NCI-H510A (cell line): ENCODE measurements at regions not wholly inside any gene's neighbourhood (a gene's known extent, or its start where the extent isn't known, plus 50 kb on each side); places are given as distances from the start of the nearest gene placed in this dataset.
A peak's percentile ranks its signal among the peaks of the same experiment; 100 is the strongest.
"Not testable (repeated sequence)": the region's sequence is repeated elsewhere in the genome, so short reads cannot be mapped to it uniquely, and the experiment has no call there.

ENCODE experiments used
- DNase-seq: peaks from one replicate; lab custom pipeline; 2025; lab: John Stamatoyannopoulos, UW

DNA sequence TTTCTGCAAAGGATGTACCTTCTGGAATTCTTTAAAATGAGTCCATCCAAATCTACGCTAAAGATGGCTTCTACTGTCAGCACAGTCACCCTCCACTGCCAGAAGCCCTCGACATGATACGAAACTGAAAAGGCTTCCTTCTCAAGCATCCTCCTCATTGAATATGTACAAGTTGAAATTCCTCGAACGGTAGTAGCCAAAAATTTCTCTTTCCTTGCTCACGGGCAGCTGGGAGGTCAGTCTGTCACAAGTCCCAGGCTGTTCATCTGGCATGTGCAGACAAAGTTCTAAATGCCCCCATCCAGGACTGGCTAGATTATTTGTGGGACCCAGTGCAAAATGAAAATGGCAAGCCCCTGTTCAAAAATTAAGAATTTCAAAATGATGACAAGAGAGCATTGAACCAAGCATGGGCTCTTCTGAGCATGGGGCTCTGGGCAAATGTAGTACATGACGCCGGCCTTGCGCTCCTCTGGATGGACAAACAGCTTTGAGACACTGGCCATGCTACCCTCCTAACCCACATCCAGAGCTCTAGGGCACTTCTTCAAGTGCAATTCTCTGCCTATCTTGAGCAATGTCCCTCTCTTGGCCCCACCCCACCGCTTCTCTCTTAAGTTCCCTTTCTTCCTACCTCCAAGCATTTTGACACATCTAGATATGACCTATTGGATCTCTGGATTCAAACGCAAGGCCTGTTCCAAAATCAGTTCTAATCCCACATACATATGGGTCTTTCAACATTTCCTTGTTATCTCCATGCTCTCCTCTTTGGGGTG lies 78.9 kb upstream of the FLT1 start:
- DNase-seq, result no peak

DNA sequence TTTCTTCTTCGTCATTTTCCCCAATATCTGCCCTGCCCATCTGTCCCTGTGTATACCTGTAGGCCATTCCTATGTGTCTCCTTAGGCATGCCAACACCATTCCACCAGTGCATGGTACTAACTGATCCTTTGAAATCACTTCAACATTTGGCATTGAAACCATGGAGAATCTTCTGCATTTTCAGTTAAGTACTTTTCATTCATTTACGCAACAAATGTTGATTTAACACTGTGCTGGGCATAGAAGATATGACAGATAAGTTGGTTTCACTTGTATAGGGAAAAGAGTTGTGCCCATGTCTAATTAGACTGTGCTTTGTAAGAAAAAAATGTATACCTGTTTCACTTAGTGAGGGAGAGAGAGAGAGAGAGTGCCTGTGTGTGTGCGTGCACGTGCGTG lies 77.9 kb upstream of the FLT1 start:
- DNase-seq, result no peak

DNA sequence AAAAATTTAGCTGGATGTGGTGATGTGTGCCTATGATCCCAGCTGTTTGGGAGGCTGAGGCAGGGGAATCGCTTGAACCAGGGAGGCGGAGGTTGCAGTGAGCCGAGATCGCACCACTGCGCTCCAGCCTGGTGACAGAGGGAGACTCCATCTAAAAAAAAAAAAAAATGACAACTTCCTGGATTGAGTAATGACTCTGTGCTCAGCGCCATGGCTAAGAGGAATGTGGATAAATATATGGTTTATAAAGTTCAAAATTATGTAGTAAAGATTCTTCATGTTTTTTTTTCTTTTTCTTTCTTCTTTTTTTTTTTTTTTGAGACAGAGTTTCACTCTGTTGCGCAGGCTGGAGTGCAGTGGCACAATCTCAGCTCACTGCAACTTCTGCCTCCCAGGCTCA lies 75.4 kb upstream of the FLT1 start:
- not testable (repeated sequence) for DNase-seq

DNA sequence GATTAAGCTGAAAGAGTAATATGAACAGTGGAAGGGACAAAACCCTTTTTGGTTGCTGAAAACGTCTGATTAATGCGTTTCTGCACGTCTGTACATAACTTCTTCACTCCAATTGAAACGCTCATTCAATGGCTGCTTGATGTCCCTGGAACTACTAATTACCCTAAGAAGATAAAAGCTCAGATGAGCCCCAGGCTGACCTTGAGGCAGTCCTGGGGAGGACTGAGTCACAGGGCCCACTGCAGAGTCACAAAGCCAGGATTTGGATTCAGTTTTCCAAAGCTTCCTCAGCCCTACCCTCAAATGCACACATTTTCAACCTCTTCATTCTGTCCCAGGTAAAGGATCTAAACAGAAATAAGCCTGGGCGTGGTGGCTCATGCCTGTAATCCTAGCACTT lies 75.0 kb upstream of the FLT1 start:
- no peak for DNase-seq

DNA sequence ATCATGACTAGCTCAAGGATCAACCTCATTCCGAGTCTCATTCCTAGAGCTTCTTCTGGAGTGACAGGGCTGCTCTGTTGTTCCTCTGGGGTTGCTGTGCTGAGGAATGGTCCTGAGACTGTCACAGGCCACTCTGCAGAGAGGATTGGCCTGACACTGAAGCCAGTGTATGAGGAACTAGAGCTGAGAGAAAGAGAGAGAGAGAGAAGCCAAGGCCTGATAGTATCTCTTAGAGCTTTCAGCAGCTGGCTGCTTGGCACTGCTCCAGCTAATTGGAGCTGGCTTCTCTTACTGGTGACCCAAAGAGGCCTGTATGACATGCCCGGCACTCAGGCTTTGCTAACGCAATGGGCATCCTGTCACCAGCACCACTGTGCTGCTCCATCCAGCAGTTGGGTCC lies 73.4 kb upstream of the FLT1 start:
- DNase-seq, result peak; percentile 68

DNA sequence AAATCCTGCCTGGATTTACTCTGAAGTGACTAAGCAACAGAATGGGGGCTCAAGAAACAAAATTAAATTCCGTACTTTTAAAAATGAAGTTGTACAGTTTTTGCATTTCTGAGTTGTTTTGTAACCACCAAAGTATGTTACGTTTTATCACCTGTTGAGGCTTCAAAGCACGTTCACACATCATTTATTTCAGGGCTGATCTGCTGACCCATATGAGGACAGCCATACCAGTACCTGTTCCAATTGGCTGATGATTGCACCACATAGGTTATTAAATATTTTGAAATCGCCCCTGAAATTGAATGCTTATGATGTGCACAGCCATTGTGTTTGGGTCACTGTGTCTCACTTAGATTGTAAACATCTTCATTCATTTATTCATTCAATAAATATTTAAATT lies 72.0 kb upstream of the FLT1 start:
- no peak for DNase-seq

DNA sequence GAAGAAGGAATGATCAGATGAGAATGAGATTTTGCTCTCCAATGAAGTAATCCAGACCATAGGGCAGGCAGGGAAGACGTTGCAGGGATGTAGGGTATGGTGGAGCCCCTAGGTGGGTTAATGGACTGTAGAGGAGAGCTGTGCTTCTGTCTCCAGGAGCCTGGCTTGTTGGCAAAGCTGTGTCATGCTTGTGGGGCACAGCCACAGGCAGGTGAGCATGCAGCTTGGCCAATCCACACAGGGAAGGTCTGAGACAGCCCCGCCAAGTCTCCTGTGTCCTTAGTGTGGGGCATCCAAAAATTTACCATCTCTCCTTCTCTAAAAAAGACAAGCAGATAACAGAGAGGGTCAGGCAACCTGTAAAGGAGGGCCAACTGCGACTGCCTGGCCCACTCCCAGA lies 71.4 kb upstream of the FLT1 start:
- DNase-seq, result no peak

DNA sequence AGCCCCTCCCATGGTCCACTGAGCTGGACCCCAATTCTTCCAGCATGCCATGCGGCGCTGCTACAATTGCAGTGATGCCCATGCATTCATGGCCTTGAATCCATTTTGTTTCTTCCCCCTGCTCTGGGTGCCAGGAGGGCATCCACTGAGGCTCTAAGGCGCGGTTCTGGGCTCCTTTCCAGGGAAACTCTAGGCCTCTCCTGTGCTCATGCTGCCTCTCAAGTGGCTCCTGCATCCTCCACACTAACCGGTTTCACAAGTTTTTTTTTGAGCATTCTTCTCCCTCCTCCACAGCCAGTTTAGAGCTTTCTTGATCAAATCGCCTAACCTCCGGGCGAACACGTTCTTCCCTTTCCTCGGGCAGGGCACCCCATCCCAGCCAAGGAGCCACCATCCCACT lies 69.1 kb upstream of the FLT1 start:
- DNase-seq, result peak; percentile 31

DNA sequence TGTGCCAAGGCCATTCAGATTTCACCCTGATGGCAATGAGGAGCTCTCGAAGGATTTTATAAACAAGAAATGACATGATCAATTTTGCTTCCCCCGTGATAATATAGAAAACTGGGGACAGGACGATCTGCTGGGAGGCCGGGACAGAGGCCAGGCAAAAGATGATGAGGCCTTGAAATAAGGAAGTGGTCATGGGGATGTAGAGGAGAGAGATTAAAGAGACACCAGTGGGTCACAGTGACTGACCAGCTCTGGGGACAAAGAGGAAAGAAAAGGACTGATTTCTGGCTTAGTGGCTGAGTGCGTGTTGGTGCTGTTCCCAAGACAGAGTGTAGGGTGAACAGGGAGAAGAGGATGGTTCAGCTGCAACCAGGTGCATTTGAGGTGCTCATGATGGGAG lies 68.7 kb upstream of the FLT1 start:
- DNase-seq, result no peak

DNA sequence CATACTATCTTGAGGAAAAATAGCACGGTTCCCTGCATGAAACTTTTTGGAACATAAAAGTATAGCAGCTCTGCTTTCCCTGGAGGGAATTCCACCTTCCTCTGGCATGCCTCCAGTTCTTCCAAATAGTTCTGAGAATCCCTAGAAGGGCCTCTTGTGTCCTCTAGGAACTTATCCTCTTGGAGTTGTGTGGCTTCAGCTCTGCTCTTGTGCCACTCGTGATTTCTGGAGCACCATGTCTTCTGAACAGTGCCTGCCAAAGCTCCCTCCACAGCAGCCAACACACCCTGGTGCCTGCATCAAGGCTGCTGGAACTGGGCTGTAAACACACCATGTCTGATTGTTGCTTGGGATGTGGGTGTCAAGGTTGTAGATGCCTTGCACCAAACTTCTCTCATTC lies 65.7 kb upstream of the FLT1 start:
- DNase-seq, result no peak

DNA sequence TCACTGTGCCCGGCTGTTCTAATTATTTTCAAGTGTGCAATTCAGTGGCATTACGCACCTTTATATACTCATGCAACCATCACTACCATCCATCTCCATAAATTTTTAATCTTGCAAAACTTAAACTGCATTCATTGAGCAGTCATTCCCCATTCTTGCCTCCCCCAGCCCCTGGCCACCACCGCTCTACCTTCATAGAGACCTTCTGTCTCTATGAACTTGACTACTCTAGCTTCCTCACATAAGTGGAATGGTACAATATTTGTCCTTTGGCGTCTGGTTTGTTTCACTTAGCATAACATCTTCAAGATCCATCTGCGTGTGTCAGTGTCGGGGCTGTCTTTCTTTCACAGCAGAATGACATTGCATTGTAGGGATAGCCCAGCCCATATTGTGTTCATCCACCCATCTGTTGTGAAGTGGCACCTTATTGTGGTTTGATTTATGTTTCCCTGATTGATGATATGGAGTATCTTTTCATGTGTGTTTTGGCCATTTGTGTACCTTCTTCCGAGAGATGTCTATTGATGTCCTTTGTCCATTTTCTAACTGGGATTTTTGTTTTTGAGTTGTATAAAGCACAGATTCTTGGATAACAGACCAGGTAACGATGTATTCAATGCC lies 64.8 kb upstream of the FLT1 start:
- no peak for DNase-seq

DNA sequence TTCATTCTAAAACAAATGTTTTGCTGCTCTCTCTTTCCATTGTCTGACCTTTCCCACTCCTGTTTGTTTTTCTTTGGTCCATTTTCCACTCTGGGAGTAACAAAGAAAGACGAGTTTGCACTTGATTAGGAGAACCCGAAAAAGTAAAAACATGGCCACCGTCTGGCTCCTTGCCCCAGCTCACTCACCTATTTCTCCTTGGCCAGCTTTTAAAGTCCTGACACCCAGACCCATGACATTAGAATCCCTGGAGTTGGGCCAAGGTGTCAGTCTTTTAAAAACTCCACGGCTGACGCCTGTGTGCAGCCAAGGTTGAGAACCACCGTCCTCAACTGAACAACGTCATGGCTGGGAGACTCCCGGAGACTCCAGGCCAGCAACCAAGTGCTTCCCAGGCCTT lies 63.6 kb upstream of the FLT1 start:
- DNase-seq, result no peak

DNA sequence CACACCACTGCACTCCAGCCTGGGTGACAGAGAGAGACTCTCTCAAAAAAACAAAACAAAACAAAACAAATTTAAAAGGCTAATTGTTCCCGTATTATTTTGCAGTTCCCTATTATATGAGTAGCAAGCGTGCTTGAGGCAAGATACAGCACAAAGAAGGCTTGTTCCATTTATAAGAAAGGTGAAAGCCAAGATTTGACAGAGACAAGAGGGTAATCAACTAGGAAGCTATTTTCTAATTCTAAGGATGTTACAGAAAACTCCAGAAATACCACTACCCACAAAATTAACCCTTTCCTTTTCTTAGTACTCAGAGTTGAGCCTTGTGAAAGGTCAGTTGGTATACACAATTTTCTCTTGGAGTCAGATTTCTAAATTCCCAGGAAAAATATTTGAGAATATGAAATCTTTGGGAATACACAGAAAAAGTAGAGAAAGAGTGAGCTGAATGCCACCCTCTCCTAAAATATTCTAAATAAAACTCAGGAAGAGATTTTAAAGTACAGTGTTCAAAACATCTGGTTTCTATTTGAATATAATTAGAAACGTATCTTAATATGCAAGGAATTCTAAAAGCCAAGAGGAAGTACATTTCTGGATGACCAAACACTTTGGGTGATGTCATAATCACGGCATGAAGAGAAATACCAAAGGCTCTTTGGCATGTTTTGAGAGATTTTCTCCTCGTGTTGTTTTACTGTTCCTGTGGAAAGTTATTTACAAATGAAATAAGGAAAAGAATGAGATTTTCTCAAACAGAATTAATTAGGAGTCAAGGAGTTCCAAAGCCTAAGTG lies 63.0 kb upstream of the FLT1 start:
- no peak for DNase-seq

DNA sequence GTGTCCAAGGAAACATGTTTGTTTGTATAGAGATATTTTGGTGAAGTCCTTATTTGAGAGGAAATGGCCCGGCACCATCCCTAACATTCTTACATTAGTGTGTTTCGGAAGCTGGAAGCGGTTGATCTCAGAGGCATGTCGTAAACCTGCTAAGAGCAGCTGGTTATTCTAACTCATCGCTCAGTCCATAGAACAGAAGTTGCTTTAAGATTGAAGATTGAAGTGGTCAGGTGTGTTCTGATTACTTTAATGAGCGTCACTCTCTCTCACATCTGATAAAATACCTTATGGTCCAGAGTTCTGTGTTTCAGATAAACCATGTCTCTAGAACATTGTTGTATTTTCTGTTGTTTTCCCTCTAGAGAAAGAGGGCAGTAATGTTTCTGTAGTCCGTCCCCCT lies 60.2 kb upstream of the FLT1 start:
- no peak for DNase-seq

DNA sequence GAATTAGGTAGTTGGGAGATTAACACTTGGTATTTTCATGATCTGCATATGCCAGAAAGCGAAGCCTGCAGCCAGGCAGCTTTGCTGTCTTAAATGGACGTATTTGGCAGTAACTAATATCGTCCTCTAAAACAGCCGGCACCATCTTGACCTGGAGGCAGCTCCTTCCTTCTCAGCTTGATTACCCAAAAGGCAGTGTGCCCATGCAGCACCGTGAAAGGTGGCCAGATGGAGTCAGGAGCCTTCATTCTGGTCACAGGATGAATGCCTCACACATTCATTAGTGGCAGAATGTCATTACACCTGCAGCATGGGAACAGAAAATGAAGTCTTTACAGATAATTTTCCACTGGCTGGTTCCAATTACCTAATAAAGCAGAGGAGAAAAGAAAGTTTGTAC lies 59.0 kb upstream of the FLT1 start:
- DNase-seq, result no peak

DNA sequence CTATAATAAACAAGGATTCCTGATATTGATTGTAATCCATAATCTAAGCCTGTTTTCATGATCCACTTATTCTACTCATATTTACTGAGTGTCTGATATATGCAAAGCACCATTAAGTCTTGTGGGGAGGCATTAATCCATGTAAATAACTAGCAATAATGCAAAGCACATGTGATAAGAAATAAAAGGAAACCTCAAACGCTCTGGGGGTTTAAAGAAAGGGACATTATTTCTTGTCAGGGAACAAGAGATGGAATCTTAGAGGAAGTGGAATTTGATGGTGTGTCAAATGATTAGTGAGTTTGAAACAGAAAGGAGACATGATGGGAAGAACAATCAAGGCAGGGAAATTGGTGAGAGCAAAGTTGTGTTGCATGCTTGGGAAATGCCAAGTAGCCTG lies 57.4 kb upstream of the FLT1 start:
- DNase-seq, result no peak

DNA sequence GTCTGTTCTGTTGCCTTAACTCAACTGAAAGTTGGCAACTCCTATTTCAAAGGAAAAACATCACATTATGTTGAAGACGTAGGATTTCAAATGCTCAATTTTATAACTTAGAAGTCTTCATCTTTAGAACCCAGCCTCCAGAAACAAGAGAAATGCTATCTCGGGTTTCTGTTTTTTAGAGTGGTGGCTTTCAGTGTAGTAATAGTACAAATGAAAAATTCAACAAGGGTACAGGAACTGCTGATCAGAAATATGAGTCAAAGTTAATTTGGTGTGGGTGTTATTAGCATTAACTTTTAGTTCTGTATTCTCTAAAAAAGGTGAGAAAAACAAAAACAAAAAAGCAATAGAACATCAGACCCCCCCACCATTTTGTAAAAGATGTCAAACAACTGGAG lies 56.6 kb upstream of the FLT1 start:
- no peak for DNase-seq

DNA sequence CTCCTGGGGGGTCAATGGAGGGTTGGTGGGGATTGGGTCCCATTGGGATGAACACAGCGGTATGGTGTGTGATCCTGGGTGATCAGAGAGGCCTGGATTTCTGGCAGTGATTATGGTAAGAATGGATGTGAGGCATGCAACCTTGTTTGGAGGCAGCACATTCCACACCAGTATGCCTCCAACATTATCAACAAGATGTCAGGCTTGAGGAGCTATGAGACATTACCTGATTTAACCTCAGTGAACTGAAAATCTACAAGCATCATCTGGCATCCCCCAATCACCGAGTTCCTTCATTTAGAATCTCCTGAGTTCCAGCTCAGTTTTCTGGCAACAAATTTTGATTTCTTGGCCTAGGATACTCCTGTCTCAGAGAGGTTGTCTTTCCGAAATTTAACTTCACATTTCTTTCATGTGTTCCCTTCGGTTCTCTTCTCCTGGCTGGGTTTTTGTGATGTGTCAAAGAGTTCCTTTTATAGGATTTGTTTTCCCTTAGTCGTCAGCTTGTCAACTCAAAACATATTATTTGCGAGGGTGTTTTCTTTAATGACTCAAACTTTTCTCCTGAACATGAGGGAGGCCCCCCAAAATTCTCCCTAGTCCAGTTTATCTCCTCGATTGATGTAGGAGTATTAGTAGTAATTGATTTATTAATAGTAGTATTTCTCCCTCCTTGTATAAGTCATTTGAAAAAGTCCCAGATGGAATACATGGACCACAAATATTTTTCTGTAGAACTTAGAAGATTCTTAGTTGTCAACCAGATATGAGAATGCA lies 56.0 kb upstream of the FLT1 start:
- no peak for DNase-seq

DNA sequence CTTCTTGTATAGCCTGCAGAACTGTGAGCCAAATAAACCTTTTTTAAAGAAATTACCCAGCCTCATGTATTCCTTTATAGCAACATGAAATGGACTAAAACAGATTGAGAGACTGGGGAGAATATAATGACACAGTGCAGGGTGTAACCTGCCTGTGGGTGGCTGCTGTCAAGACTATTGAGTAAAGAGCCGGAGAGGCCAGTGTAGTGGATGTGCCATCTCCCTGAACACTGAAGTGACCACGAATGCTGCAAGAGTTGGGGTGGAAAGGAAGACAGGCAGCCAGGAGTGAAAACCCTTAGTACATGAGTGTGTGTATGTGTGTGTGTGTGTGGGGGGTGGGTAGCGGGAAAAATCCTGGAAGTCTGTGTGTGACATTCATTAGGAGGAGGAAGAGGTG lies 55.2 kb upstream of the FLT1 start:
- no peak for DNase-seq

DNA sequence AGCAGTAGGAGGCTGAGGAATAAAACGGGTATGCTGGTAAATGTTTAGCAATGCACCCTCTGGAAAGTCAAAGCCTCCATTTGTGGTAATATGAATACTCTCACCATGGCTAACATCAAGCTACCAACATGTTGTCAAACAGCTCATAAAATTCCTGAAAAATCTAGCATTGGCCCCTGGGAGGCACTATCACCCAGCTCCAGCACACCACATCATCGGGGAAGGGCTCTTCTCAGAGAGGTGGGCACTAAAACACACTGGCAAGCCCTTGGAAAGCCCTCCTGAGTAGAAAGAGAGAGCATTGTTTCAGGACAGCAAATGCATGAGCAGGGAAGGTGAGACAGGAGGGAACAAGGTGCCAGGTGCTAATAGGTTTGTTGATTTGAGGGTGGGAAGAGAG lies 53.9 kb upstream of the FLT1 start:
- no peak for DNase-seq

DNA sequence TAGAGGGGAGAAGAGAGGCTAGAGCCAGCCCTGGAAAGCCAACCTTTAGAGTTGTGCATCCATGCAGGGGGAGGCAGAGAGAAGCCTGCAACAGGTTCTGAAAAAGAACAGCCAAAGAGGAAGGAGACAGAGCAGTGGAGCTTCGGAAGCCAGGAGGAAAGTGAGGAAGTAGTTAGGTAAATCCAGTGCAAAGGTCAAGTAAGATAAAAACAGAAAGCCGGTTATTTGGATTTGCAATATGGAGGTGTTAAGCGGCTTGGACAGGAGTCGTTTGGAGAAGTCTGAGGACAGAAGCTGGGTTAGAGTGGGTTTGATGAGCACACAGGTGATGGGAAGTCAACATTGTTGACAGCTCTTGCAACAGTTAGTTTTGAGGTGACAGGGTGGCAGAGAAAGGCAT lies 53.5 kb upstream of the FLT1 start:
- no peak for DNase-seq

DNA sequence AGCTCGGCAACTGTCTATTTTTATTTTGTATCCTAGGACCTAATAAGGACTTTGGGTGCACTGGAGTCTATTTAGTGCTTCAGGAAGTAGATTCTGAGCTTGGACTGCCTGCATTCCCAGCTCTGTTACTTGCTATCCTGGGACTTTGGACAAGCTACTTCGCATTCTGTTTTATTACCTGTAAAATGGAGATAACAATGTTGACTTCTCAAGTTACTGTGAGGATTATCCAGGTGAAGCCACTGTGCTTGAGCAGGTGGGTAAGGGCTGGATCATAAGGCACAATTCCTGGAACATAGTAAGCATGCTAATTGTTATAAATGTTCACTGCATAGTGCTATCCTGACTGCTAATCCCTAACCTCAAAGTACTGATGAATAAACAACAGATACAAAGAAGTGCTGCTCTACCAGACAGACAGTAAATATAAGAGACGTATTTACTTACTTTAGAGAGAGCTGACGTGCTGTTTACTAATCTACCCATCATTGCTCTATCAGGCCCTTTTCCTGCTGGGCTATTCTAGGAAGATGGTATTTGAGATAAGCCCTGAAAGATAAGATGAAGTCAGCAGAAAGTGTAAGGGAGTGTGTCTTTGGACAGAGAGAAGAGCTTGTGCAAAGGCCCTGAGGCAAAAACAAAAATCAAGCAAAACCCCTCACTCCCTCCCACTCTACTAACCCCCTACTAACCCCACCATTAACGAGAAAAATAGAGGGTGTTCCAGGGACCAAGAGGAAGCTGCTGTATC lies 50.8 kb upstream of the FLT1 start:
- DNase-seq, result peak; percentile 52
